Urothelium cell line (cell line): ENCODE measurements at regions not wholly inside any gene's neighbourhood (a gene's known extent, or its start where the extent isn't known, plus 50 kb on each side); places are given as distances from the start of the nearest gene placed in this dataset.

Source experiments
- DNase-seq: peaks from one replicate; pipeline ENCODE4 v3.0.0; 2011; ENCODE audit warnings: low spot score, mixed read lengths
- FAIRE-seq: peaks from 2 replicates; lab custom pipeline; 2011; peaks lifted over from hg19 to GRCh38; lab: Jason Lieb, UNC

DNA sequence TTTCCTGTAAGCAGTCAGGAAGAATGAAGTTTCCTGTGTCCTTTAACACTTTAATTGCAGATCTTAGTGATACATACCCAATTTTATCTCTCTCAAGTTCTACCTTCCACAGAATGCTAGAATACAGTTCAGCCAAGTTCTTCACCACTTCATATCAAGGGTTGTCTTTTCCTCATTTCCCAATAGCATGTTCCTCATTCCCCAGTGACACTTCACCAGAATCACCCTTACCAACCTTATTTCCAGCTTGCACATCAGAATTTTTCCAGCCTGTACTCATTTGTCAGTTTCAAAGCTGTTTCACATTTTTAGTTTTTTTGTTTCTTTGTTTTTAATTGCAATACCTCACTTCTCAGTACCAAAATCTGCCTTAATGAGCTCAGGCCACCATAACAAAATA lies 126.1 kb downstream of the ESM1 start:
- FAIRE-seq, result no peak
- DNase-seq, result no peak

DNA sequence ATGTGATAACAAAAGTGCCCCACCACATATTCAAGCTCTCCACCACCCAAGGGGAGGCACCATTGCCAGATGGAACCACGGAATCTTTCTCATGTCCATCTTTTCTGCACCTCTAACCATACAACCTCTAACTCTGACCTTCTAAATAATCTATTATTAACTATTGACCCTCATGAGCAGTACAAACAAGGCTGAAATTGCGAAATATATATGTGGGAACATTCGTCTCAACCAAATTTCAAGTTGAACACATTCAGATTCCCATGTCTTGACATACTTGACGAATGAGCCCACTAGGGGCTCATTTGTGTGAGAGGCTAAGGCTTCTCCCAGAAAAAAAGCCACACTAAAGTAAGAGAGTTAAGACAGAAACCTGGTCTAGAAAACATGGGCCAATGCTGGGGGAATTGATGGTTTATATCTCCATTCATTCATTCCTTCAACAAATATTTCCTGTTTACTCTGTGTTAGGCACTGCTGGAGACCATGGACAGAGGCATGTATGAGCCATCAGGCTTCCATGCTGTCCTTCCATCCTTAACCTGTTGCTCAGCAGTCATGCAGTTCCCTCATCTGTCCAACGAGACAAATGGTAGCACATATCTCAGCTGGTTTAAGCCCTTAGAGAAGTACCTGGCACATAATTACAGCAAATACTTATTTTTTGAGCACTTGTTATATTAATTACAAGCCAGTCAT lies 130.4 kb downstream of the ESM1 start:
- no peak for DNase-seq
- FAIRE-seq, result no peak

GRCh38 chr5:54852007-54852406 lies 133.4 kb downstream of the ESM1 start:
- no peak for FAIRE-seq
- DNase-seq, result no peak

DNA sequence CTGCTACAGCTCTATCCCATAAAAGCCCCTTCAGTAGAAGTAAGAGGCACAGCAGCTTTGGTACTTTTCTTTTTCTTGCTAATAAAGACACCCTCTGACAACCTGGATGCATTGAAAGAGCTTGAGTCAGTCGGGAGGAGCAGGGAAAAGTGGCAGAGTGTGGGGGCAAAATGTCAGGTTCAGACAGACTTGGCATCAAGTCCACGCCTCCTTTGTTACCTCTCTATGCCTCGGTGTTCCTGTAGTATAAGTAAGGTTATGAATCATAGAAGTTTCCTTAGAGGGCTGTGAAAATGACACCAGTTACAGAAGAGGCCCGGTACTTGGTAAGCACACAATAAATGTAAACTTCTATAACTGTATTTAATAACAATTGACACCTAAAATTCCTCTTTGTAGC lies 133.9 kb downstream of the ESM1 start:
- FAIRE-seq (no peak), DNase-seq (no peak)

DNA sequence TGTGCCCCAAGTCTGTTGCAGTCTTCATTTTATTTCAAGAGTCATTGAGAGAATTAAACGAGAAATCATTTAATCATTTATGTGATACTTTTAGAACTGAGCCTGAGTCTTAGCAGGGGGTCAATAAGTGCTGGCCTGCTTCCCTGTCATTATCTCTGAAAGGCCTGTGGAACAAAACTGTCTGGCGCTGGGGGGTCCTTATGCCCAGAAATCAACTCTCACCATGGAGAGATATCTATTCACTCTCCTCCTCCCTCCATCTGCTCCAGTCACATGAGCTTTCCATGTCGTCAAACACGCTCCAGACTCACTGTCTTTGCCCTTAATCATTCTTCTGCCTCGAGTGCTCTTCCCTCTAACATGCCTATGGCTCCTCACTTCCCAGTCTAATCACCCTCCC lies 136.8 kb downstream of the ESM1 start:
- FAIRE-seq, result no peak
- no peak for DNase-seq

DNA sequence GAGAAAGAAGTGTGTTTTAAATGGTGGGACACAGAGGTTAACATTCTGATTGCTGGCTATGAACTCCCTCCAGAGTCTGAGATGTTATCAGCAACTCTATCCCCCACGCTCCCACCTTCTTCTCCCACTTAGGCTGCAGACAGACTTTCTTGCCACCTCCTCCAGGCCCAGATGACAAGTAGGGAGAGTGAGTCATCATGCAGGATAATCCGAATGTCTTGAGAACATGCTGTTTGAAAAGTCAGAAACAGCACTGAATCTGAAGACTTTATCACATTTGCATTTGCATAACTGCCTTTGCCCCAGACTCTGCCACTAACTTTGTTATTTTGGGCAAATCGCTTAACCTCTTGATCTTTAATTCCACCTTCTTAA lies 139.8 kb downstream of the ESM1 start:
- FAIRE-seq, result no peak
- DNase-seq, result peak; percentile 46

DNA sequence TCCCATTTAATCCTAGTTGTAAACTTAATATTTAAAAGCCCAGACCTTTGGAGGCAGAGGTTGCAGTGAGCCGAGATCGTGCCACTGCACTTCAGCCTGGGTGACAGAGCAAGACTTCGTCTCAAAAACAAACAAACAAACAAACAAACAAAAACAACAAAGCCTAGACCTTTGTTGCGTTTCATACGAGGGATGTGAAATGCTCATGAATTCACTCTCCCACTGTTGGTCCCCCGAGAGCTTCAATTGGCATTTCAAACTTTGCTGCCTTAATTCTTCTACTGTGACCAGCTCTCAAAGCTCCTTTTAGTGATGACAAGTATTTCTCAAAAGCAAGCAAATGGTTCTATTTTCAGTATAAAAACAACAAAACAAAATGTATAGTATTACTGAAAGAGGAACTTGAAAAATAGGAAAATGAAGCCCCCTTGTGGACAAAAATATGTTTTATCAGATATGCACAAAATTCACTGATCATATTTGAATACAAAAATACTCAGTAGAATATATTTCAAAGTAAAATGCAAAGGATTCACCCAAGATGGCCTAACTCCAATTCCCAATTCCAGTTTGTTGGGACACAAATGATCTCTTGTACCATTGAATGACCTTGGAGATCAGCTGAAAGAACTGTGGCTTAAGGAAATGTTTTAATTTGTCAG lies 140.4 kb downstream of the ESM1 start:
- no peak for FAIRE-seq
- no peak for DNase-seq

GRCh38 chr5:54844266-54844665 lies 141.1 kb downstream of the ESM1 start:
- FAIRE-seq, result no peak

DNA sequence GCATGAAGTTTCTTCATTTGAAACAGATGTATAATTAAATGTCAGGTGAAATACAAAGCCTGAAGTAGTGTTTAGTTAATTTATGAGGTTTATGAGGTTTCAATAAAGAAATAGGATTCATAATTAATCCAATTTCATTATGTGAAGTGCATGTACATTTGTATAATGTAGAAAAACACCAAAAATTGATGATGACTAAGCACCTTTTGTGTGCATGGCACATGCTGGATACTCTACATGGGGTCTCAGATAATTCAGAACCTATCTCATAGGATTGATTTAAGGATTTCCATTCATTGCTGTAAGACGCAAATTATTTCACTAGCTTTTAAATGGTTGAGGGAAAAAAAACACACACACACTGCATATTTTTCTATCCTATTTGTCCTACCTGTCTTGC lies 143.9 kb downstream of the ESM1 start:
- no peak for FAIRE-seq
- no peak for DNase-seq

More at GRCh38 chr5:54844266-54844665, 141.1 kb downstream of the ESM1 start:
- no peak for DNase-seq

GRCh38 chr5:54838843-54839242 lies 146.6 kb downstream of the ESM1 start:
- FAIRE-seq (no peak), DNase-seq (no peak)

GRCh38 chr5:54837981-54838380 lies 147.4 kb downstream of the ESM1 start:
- no peak for FAIRE-seq
- no peak for DNase-seq

DNA sequence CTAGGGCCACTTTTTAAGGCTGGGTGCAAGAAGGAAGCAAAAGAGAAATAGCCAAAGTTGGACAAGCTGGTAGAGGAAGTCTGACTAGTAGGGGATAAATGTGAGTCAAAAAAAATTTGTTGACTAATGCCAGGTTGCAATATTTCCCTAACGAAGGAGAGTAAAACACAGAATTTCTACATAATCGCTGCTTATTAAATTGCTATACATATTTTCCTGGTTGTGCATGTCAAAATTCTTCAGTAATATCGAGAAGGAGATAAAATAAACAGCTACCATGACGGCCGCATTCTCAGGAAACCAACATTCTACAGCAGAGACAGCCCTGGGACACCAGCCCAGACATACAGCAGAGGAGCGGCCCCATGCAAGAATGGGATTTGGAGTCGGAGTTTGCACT lies 148.3 kb downstream of the ESM1 start:
- DNase-seq (no peak), FAIRE-seq (no peak)

DNA sequence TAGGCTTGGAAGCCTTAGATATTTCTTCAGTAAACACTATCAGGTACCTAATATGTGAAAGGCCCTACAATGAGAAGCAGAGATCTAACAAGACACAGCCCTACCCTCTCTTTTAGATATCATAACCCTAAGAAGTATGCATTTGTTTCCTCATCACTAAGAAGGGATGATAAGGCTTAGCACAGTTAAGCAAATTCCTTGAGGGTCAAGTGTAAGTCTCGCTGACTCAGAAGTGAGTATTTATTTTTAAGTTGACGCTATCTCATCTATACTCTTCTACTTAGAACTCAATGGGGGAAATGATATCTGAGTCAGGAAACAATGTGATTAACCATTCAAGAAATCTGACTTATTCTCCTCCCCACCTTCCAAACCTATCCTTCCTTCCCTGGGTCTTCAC lies 149.7 kb downstream of the ESM1 start:
- DNase-seq, result no peak
- no peak for FAIRE-seq

GRCh38 chr5:54834121-54834842 lies 151.1 kb downstream of the ESM1 start:
- DNase-seq, result no peak
- no peak for FAIRE-seq

GRCh38 chr5:54833590-54833989 lies 151.8 kb downstream of the ESM1 start:
- FAIRE-seq, result no peak

DNA sequence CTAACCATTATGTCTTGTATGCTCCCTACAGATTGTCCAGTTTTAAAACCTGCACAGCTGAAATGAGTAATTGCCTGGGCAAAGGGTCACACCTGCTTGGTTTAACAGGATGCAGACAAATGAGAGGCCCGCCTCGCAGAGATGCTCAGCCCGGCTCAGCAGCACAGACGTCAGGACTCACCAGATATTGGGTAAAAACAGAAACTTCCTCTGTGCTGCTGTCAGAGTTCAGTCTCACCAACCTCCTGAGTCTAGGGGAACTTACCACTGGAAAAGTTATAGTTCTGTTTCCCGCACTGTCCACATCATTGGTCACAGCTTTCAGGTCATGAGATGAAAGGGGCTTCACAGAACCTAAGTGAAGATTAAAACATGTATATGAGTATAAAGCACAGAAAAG lies 152.5 kb downstream of the ESM1 start:
- DNase-seq (no peak), FAIRE-seq (no peak)

More at GRCh38 chr5:54833590-54833989, 151.8 kb downstream of the ESM1 start:
- DNase-seq, result no peak

GRCh38 chr5:54832045-54832444 lies 153.3 kb downstream of the ESM1 start:
- FAIRE-seq, result no peak
- no peak for DNase-seq

DNA sequence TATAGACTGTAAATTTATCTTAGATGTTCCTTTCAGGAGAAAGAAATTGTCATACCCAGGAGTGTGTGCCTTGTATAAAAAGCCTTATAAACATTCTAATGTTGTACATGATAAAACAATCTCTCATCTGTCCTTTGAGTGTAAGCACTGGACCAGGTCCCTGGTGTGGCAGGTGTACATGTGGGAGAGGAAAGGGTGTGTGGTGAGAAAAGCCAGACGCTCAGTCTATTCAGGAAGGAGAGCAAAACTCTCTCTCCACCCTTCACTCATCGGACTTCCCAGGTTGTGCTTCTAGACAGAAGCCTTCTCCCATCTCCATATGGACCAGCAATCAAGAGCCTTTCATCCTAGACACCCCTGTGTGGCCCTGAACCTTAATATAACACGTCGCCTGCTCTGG lies 154.2 kb downstream of the ESM1 start:
- no peak for DNase-seq
- no peak for FAIRE-seq

DNA sequence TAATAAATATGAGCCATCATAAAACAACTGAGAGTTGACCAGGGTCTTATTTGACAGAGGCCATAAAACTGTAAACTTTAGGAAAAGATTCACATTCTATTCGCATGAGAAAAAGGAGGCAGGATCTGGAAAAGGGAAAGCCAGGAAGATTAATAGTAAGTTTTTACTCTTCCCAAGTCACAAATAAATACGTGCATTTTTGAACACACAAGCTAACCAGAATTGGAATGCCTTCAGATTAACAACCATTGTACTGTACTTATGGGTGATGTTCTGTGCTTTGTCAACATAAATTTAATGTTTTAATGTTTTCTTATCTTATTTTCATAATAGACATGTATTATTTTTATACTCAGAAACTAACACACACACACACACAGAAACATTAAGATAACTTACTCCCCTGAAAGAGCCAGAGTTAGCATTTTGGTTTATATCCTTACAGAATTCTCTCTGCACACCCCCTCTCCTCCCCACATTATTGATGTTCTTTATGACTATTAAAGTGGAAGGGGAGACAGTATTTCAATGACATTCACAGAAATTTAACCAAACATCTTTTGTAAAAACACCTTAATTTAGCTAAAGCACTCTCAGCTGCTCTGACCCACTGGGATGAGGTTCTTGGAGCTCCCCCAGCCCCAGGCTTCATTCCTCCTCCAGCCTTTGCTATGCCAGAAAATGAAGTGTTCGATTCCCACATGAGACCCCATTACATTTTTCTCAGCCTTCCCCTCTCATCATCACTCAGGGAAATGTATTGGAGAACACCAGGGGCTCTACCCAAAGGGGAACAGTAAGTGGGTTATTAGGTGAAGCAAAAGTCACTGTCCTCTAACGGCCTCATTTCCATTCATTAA lies 155.5 kb downstream of the ESM1 start:
- no peak for DNase-seq
- FAIRE-seq, result no peak

- no peak for DNase-seq
- FAIRE-seq, result no peak
Measured at GRCh38 chr5:54829102-54829501, 156.3 kb downstream of the ESM1 start.

GRCh38 chr5:54828151-54828550 lies 157.2 kb downstream of the ESM1 start:
- FAIRE-seq (no peak), DNase-seq (no peak)
